OCI-M1 (cell line): ENCODE measurements at regions not wholly inside any gene's neighbourhood (a gene's known extent, or its start where the extent isn't known, plus 50 kb on each side); places are given as distances from the start of the nearest gene placed in this dataset.

Experiments
- DNase-seq: peaks from one replicate; lab custom pipeline; 2025; lab: John Stamatoyannopoulos, UW

- DNase-seq: no peak
Measured at GRCh38 chr11:116442238-116442752, 330.5 kb downstream of the BUD13 start.

GRCh38 chr11:116439361-116439677 is 333.5 kb downstream of the BUD13 start:
- DNase-seq: peak; percentile 17

GRCh38 chr11:116438651-116439360 is 334.0 kb downstream of the BUD13 start:
- DNase-seq: no peak

- DNase-seq: no peak
Measured at GRCh38 chr11:116434986-116435385, 337.8 kb downstream of the BUD13 start.

- no peak for DNase-seq
Measured at GRCh38 chr11:116432301-116432700, 340.5 kb downstream of the BUD13 start.

GRCh38 chr11:116431842-116432241 is 340.9 kb downstream of the BUD13 start:
- DNase-seq: no peak

- no peak for DNase-seq
Measured at GRCh38 chr11:116428638-116428975, 344.2 kb downstream of the BUD13 start.

- no peak for DNase-seq
Measured at GRCh38 chr11:116427903-116428637, 344.7 kb downstream of the BUD13 start.

- DNase-seq: no peak
Measured at GRCh38 chr11:116427337-116427902, 345.4 kb downstream of the BUD13 start.

- DNase-seq: no peak
Measured at GRCh38 chr11:116426761-116427160, 346.0 kb downstream of the BUD13 start.

- DNase-seq: peak; percentile 19
Measured at GRCh38 chr11:116424615-116425261, 348.0 kb downstream of the BUD13 start.

GRCh38 chr11:116422956-116423600 is 349.7 kb downstream of the BUD13 start:
- DNase-seq: no peak

- DNase-seq: no peak
Measured at GRCh38 chr11:116422556-116422955, 350.2 kb downstream of the BUD13 start.

GRCh38 chr11:116421529-116422185 is 351.1 kb downstream of the BUD13 start:
- no peak for DNase-seq

GRCh38 chr11:116420770-116421528 is 351.8 kb downstream of the BUD13 start:
- peak; percentile 35 for DNase-seq

- no peak for DNase-seq
Measured at GRCh38 chr11:116420030-116420429, 352.8 kb downstream of the BUD13 start.

- no peak for DNase-seq
Measured at GRCh38 chr11:116418388-116419041, 354.3 kb downstream of the BUD13 start.

GRCh38 chr11:116416852-116417251 is 355.9 kb downstream of the BUD13 start:
- DNase-seq: no peak

GRCh38 chr11:116415095-116415494 is 357.7 kb downstream of the BUD13 start:
- DNase-seq: no peak

GRCh38 chr11:116414357-116414880 is 358.4 kb downstream of the BUD13 start:
- DNase-seq: no peak
